GM23338 (cell line): ENCODE measurements at regions not wholly inside any gene's neighbourhood (a gene's known extent, or its start where the extent isn't known, plus 50 kb on each side); places are given as distances from the start of the nearest gene placed in this dataset.

Experiments
- ATAC-seq: fragments of 200-7000 bp; cut with Tn5 transposase; 3 replicates; pipeline ENCODE4 v1.9.1; 2020
- DNase-seq: peaks from one replicate; pipeline ENCODE4 v3.0.0-alpha.2; 2015; ENCODE audit warnings: low spot score
- H2AFZ ChIP-seq: fragments of 200-600 bp; sonication (generic); 2 replicates; pipeline ENCODE4 v1.8.0; 2016; ENCODE audit warnings: antibody characterized with exemption, mild to moderate bottlenecking, moderate library complexity
- H3F3A ChIP-seq: fragments of 200-600 bp; sonication (generic); replicated peaks from 2 replicates; pipeline ENCODE4 v1.8.0; 2017; ENCODE audit warnings: antibody characterized with exemption, mixed run types, low read depth
- H3K27ac ChIP-seq: fragments of 200-600 bp; sonication (generic); 2 replicates; pipeline ENCODE4 v1.6.1; 2016; ENCODE audit warnings: low read depth
- H3K27me3 ChIP-seq: fragments of 200-600 bp; sonication (generic); 2 replicates; pipeline ENCODE4 v1.8.0; 2016; ENCODE audit warnings: mild to moderate bottlenecking, mixed run types, moderate library complexity; ENCODE audit not compliant: insufficient read depth
- H3K36me3 ChIP-seq: fragments of 200-600 bp; sonication (generic); 2 replicates; pipeline ENCODE4 v1.8.0; 2016; ENCODE audit warnings: mild to moderate bottlenecking; ENCODE audit not compliant: insufficient read depth
- H3K4me1 ChIP-seq: fragments of 200-600 bp; sonication (generic); 2 replicates; pipeline ENCODE4 v1.8.0; 2016; ENCODE audit warnings: mild to moderate bottlenecking, moderate library complexity; ENCODE audit not compliant: insufficient read depth
- H3K4me2 ChIP-seq: fragments of 200-600 bp; sonication (generic); 2 replicates; pipeline ENCODE4 v1.7.1; 2017; ENCODE audit warnings: mixed run types
- H3K4me3 ChIP-seq: fragments of 200-600 bp; sonication (generic); 2 replicates; pipeline ENCODE4 v1.6.1; 2016; ENCODE audit warnings: mixed run types
- H3K79me2 ChIP-seq: fragments of 200-600 bp; sonication (generic); replicated peaks from 2 replicates; pipeline ENCODE4 v1.8.0; 2017; ENCODE audit warnings: mild to moderate bottlenecking; ENCODE audit not compliant: insufficient read depth
- H3K9me2 ChIP-seq: fragments of 200-600 bp; sonication (generic); 2 replicates; pipeline ENCODE4 v1.8.0; 2017; ENCODE audit not compliant: insufficient read depth
- H4K20me1 ChIP-seq: fragments of 200-600 bp; sonication (generic); replicated peaks from 2 replicates; pipeline ENCODE4 v1.8.0; 2017; ENCODE audit warnings: mild to moderate bottlenecking; ENCODE audit not compliant: insufficient read depth
- H3K27ac Mint-ChIP-seq: 2 replicates; pipeline ENCODE4 v1.8.0; 2020; ENCODE audit warnings: inconsistent platforms, mild to moderate bottlenecking, moderate library complexity, mixed read lengths
- H3K27me3 Mint-ChIP-seq: 3 replicates; pipeline ENCODE4 v1.8.0; 2022; ENCODE audit warnings: low read depth, mild to moderate bottlenecking, moderate library complexity, mixed read lengths, inconsistent platforms; ENCODE audit not compliant: insufficient read depth, poor library complexity
- H3K36me3 Mint-ChIP-seq: 3 replicates; pipeline ENCODE4 v1.8.0; 2021; ENCODE audit warnings: low read depth, mild to moderate bottlenecking, inconsistent platforms, moderate library complexity, mixed read lengths
- H3K4me1 Mint-ChIP-seq: 3 replicates; pipeline ENCODE4 v1.8.0; 2020; ENCODE audit warnings: mild to moderate bottlenecking, inconsistent platforms, mixed read lengths
- H3K4me3 Mint-ChIP-seq: 3 replicates; pipeline ENCODE4 v1.8.0; 2021; ENCODE audit warnings: moderate library complexity, mild to moderate bottlenecking, inconsistent platforms, mixed read lengths
- H3K9me3 Mint-ChIP-seq: 3 replicates; pipeline ENCODE4 v1.8.0; 2020; ENCODE audit warnings: moderate library complexity, mild to moderate bottlenecking, inconsistent platforms, mixed read lengths
- CREB1 ChIP-seq: fragments of 250-450 bp; sonication (Bioruptor Pico); IDR thresholded peaks from 2 replicates; pipeline ENCODE4 v1.5.0; 2020; ENCODE audit warnings: low read depth, mild to moderate bottlenecking, moderate library complexity
- EZH2 ChIP-seq: fragments of 200-600 bp; sonication (generic); IDR thresholded peaks from one replicate; pipeline ENCODE4 v1.8.0; 2017; ENCODE audit warnings: antibody characterized with exemption, mild to moderate bottlenecking, low read depth; ENCODE audit not compliant: unreplicated experiment
- EZH2phosphoT487 ChIP-seq: fragments of 200-600 bp; sonication (generic); IDR thresholded peaks from one replicate; pipeline ENCODE4 v1.8.1; 2018; ENCODE audit warnings: antibody characterized with exemption; ENCODE audit not compliant: unreplicated experiment
- JUNB ChIP-seq: IDR thresholded peaks from one replicate; pipeline ENCODE4 v1.6.1; 2016; ENCODE audit warnings: antibody characterized with exemption; ENCODE audit not compliant: unreplicated experiment
- NANOG ChIP-seq: IDR thresholded peaks from 2 replicates; pipeline ENCODE4 v1.6.1; 2016; ENCODE audit warnings: antibody characterized with exemption, borderline replicate concordance
- POLR2AphosphoS5 ChIP-seq: IDR thresholded peaks from 2 replicates; pipeline ENCODE4 v1.6.1; 2016; ENCODE audit warnings: antibody characterized with exemption, low read depth
- ZNF114 ChIP-seq: fragments of 250-450 bp; sonication (Bioruptor Pico); IDR thresholded peaks from 2 replicates; pipeline ENCODE4 v1.5.0; 2020; ENCODE audit warnings: mild to moderate bottlenecking, moderate library complexity
- TF ChIP-seq, protein P1 (sequence below), 2 experiments: fragments of 200-600 bp in 1 of 2; sonication (generic) in 1 of 2; conservative IDR thresholded peaks; 2 replicates each; pipeline versions ENCODE4 v1.5.1 to v1.6.1; 2016 to 2017; ENCODE audit warnings: antibody characterized with exemption in 2 of 2, low read depth in 2 of 2, mild to moderate bottlenecking in 2 of 2, moderate library complexity in 1 of 2
- TF ChIP-seq, protein P2 (sequence below): IDR thresholded peaks from 2 replicates; pipeline ENCODE4 v1.6.1; 2016; ENCODE audit warnings: antibody characterized with exemption
- TF ChIP-seq, protein P3 (sequence below): IDR thresholded peaks from one replicate; pipeline ENCODE4 v1.6.1; 2018; ENCODE audit warnings: antibody characterized with exemption; ENCODE audit not compliant: unreplicated experiment

DNA sequence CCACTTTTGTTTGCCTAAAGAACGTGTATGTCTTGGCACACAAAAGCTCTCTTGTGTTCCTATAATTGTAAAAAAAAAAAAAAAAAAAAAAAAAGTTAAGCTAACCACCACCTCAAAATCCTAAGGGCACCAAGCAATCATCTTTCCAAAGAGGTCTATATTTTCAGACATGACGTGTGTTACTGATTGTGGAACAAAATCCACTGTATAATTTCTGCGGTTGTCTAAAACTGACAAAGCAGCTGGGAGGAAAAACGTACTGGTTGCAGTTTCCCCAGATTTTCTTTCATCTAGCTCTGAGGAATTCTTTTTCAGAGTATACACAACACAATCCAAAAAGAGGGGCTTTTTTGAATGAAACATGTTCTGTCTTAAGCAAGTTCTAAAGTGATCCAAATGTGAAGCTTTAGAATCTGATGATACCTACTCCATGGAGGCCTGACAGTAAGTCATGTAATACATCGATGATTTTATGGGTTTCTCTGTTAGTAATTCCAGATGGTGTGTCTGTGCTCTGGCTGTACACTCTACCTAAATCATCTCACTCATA lies 375.6 kb upstream of the NUDT12 start:
- no peaks in the 10 kb centered on the region for H4K20me1 ChIP-seq
- TF ChIP-seq, protein P1, sequence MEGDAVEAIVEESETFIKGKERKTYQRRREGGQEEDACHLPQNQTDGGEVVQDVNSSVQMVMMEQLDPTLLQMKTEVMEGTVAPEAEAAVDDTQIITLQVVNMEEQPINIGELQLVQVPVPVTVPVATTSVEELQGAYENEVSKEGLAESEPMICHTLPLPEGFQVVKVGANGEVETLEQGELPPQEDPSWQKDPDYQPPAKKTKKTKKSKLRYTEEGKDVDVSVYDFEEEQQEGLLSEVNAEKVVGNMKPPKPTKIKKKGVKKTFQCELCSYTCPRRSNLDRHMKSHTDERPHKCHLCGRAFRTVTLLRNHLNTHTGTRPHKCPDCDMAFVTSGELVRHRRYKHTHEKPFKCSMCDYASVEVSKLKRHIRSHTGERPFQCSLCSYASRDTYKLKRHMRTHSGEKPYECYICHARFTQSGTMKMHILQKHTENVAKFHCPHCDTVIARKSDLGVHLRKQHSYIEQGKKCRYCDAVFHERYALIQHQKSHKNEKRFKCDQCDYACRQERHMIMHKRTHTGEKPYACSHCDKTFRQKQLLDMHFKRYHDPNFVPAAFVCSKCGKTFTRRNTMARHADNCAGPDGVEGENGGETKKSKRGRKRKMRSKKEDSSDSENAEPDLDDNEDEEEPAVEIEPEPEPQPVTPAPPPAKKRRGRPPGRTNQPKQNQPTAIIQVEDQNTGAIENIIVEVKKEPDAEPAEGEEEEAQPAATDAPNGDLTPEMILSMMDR (conservative IDR thresholded peaks at IDR 0.05; ENCODE audit: low read depth in 2 of 2): no peak
- no peak for TF ChIP-seq ZNF114 (CRISPR knock-in tag)
- TF ChIP-seq POLR2AphosphoS5: no peak
- no peak for TF ChIP-seq EZH2
- no peak for TF ChIP-seq CREB1 (CRISPR knock-in tag)
- no peak for TF ChIP-seq NANOG
- TF ChIP-seq, protein P2, sequence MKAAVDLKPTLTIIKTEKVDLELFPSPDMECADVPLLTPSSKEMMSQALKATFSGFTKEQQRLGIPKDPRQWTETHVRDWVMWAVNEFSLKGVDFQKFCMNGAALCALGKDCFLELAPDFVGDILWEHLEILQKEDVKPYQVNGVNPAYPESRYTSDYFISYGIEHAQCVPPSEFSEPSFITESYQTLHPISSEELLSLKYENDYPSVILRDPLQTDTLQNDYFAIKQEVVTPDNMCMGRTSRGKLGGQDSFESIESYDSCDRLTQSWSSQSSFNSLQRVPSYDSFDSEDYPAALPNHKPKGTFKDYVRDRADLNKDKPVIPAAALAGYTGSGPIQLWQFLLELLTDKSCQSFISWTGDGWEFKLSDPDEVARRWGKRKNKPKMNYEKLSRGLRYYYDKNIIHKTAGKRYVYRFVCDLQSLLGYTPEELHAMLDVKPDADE: no peak
- TF ChIP-seq, protein P3, sequence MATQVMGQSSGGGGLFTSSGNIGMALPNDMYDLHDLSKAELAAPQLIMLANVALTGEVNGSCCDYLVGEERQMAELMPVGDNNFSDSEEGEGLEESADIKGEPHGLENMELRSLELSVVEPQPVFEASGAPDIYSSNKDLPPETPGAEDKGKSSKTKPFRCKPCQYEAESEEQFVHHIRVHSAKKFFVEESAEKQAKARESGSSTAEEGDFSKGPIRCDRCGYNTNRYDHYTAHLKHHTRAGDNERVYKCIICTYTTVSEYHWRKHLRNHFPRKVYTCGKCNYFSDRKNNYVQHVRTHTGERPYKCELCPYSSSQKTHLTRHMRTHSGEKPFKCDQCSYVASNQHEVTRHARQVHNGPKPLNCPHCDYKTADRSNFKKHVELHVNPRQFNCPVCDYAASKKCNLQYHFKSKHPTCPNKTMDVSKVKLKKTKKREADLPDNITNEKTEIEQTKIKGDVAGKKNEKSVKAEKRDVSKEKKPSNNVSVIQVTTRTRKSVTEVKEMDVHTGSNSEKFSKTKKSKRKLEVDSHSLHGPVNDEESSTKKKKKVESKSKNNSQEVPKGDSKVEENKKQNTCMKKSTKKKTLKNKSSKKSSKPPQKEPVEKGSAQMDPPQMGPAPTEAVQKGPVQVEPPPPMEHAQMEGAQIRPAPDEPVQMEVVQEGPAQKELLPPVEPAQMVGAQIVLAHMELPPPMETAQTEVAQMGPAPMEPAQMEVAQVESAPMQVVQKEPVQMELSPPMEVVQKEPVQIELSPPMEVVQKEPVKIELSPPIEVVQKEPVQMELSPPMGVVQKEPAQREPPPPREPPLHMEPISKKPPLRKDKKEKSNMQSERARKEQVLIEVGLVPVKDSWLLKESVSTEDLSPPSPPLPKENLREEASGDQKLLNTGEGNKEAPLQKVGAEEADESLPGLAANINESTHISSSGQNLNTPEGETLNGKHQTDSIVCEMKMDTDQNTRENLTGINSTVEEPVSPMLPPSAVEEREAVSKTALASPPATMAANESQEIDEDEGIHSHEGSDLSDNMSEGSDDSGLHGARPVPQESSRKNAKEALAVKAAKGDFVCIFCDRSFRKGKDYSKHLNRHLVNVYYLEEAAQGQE: no peak
- TF ChIP-seq JUNB: no peak
- no peak for TF ChIP-seq EZH2phosphoT487
- Mint-ChIP-seq H3K27ac (no peak overlapping the region), H3K4me1 (no peaks in the 10 kb centered on the region), H3K36me3 (no peaks in the 10 kb centered on the region), H3K4me3 (no peak overlapping the region), H3K27me3 (no peaks in the 10 kb centered on the region), H3K9me3 (no peaks in the 10 kb centered on the region)
- no peaks in the 10 kb centered on the region for H3K4me1 ChIP-seq
- no peaks in the 10 kb centered on the region for H3K36me3 ChIP-seq
- H3K27me3 ChIP-seq: no peaks in the 10 kb centered on the region
- ATAC-seq (no peak), DNase-seq (no peak)
- no peaks in the 10 kb centered on the region for H3K9me2 ChIP-seq
- H3F3A ChIP-seq: no peaks in the 10 kb centered on the region
- no peak overlapping the region for H3K27ac ChIP-seq
- no peak overlapping the region for H3K4me2 ChIP-seq
- H3K79me2 ChIP-seq: no peaks in the 10 kb centered on the region
- H3K4me3 ChIP-seq: no peak overlapping the region
- peak overlapping the region; percentile 75; the same call in 1 of the 2 replicates for H2AFZ ChIP-seq
